HL-60 (cell line): ENCODE measurements at regions not wholly inside any gene's neighbourhood (a gene's known extent, or its start where the extent isn't known, plus 50 kb on each side); places are given as distances from the start of the nearest gene placed in this dataset.

Experiments used
- GABPA ChIP-seq: IDR thresholded peaks from 2 replicates; pipeline ENCODE4 v1.6.1; 2012; ENCODE audit warnings: low read depth
- TF ChIP-seq, protein P1 (sequence below): IDR thresholded peaks from one replicate; pipeline ENCODE4 v1.5.1; 2011; ENCODE audit warnings: low read length, control low read depth, inconsistent platforms; ENCODE audit not compliant: insufficient read depth
- TF ChIP-seq, protein P2 (sequence below): IDR thresholded peaks from 2 replicates; pipeline ENCODE4 v1.6.1; 2012; ENCODE audit warnings: low read depth; ENCODE audit not compliant: insufficient replicate concordance

DNA sequence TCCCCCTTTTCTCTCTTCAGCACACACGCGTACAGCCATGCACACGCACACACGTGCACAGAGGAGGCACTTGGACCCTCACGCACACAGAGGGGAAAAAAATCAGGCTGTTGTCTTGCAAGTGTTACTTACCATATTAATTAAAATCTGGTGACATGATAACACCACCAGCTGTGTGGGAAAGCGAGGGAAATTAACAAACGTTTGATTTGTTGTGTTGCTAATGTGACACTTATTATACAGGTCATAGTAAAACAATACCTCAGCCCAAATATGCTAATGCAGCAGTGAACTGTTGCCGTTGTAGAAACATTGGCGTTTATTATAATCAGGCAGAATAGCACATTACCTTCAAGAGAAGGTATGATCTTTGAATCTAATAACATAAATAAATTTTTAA is 211.7 kb downstream of the TEX29 start:
- TF ChIP-seq, protein P1, sequence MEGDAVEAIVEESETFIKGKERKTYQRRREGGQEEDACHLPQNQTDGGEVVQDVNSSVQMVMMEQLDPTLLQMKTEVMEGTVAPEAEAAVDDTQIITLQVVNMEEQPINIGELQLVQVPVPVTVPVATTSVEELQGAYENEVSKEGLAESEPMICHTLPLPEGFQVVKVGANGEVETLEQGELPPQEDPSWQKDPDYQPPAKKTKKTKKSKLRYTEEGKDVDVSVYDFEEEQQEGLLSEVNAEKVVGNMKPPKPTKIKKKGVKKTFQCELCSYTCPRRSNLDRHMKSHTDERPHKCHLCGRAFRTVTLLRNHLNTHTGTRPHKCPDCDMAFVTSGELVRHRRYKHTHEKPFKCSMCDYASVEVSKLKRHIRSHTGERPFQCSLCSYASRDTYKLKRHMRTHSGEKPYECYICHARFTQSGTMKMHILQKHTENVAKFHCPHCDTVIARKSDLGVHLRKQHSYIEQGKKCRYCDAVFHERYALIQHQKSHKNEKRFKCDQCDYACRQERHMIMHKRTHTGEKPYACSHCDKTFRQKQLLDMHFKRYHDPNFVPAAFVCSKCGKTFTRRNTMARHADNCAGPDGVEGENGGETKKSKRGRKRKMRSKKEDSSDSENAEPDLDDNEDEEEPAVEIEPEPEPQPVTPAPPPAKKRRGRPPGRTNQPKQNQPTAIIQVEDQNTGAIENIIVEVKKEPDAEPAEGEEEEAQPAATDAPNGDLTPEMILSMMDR = no peak
- TF ChIP-seq, protein P2, sequence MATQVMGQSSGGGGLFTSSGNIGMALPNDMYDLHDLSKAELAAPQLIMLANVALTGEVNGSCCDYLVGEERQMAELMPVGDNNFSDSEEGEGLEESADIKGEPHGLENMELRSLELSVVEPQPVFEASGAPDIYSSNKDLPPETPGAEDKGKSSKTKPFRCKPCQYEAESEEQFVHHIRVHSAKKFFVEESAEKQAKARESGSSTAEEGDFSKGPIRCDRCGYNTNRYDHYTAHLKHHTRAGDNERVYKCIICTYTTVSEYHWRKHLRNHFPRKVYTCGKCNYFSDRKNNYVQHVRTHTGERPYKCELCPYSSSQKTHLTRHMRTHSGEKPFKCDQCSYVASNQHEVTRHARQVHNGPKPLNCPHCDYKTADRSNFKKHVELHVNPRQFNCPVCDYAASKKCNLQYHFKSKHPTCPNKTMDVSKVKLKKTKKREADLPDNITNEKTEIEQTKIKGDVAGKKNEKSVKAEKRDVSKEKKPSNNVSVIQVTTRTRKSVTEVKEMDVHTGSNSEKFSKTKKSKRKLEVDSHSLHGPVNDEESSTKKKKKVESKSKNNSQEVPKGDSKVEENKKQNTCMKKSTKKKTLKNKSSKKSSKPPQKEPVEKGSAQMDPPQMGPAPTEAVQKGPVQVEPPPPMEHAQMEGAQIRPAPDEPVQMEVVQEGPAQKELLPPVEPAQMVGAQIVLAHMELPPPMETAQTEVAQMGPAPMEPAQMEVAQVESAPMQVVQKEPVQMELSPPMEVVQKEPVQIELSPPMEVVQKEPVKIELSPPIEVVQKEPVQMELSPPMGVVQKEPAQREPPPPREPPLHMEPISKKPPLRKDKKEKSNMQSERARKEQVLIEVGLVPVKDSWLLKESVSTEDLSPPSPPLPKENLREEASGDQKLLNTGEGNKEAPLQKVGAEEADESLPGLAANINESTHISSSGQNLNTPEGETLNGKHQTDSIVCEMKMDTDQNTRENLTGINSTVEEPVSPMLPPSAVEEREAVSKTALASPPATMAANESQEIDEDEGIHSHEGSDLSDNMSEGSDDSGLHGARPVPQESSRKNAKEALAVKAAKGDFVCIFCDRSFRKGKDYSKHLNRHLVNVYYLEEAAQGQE = no peak
- TF ChIP-seq GABPA = no peak
